HepG2 (cell line): ENCODE measurements at regions not wholly inside any gene's neighbourhood (a gene's known extent, or its start where the extent isn't known, plus 50 kb on each side); places are given as distances from the start of the nearest gene placed in this dataset.

Experiments
- ATAC-seq: fragments of 200-7000 bp; cut with Tn5 transposase; 3 replicates; pipeline ENCODE4 v1.9.1; 2020; ENCODE audit warnings: mild to moderate bottlenecking, moderate library complexity
- BruUV-seq: library from RNA; stranded (reverse); fragments of 400-500 nt; replicated peaks from 2 replicates; lab custom pipeline; 2021; lab: Mats Ljungman, UMichigan
- CTCF ChIA-PET: fragments of 300-600 bp; formaldehyde crosslinking; extraction: SDS; loops from one replicate; lab custom pipeline; 2021; ENCODE audit warnings: low total read pairs, inconsistent platforms, low intra/inter-chr PET ratio; lab: Yijun Ruan, JAX
- POLR2A ChIA-PET: fragments of 350-600 bp; sonication (Branson Sonifier 250); formaldehyde crosslinking; loops from one replicate; lab custom pipeline; 2020; ENCODE audit warnings: antibody characterized with exemption, inconsistent platforms; lab: Yijun Ruan, JAX
- DNase-seq: peaks from one replicate; pipeline ENCODE4 v3.0.0-alpha.2; 2015; ENCODE audit warnings: low spot score
- FAIRE-seq: peaks from 3 replicates; lab custom pipeline; 2011; peaks lifted over from hg19 to GRCh38; lab: Jason Lieb, UNC
- H2AFZ ChIP-seq: one replicate; pipeline ENCODE4 v1.6.1; 2011; ENCODE audit warnings: low read length, inconsistent platforms
- H3K27ac ChIP-seq: fragments of 300-600 bp; 3 replicates; pipeline ENCODE4 v1.8.0; 2011; ENCODE audit warnings: mixed run types, mild to moderate bottlenecking, mixed read lengths, low read length, inconsistent platforms; ENCODE audit not compliant: insufficient read depth; ENCODE audit errors: extremely low read length
- H3K27me3 ChIP-seq, 2 experiments: fragments of 200-600 bp in 1 of 2; 2 replicates in 1 of 2; 3 replicates in 1 of 2; pipeline versions ENCODE4 v1.6.0 to v1.8.0; 2011; ENCODE audit warnings: low read length in 2 of 2, mild to moderate bottlenecking in 2 of 2, moderate library complexity in 2 of 2, inconsistent platforms in 1 of 2; ENCODE audit not compliant: insufficient read depth in 2 of 2, control insufficient read depth in 1 of 2
- H3K36me3 ChIP-seq, 2 experiments: fragments of 200-600 bp in 1 of 2; replicated peaks in 1 of 2; 2 replicates in 1 of 2; 3 replicates in 1 of 2; pipeline versions ENCODE4 v1.5.1 to v1.8.0; 2011; ENCODE audit warnings: low read length in 2 of 2, inconsistent platforms in 1 of 2; ENCODE audit not compliant: insufficient read depth in 2 of 2, control insufficient read depth in 1 of 2
- H3K4me1 ChIP-seq: 2 replicates; pipeline ENCODE4 v1.5.1; 2012; ENCODE audit warnings: low read length, inconsistent platforms; ENCODE audit not compliant: insufficient read depth
- H3K4me2 ChIP-seq: 2 replicates; pipeline ENCODE4 v1.6.0; 2011; ENCODE audit warnings: low read depth, low read length, inconsistent platforms
- H3K4me3 ChIP-seq, 3 experiments: fragments of 200-600 bp in 1 of 3; sonication (generic), shearing (Covaris generic) in 1 of 3; replicated peaks in 1 of 3; 2 replicates each; pipeline ENCODE4 v1.5.1; 2011 to 2016; ENCODE audit warnings: low read length in 3 of 3, inconsistent platforms in 2 of 3, low read depth in 2 of 3, mild to moderate bottlenecking in 2 of 3, control low read depth in 1 of 3, mixed read lengths in 1 of 3; ENCODE audit not compliant: insufficient read depth in 1 of 3
- H3K79me2 ChIP-seq: one replicate; pipeline ENCODE4 v1.6.1; 2011; ENCODE audit warnings: low read length, inconsistent platforms; ENCODE audit not compliant: insufficient read depth
- H3K9ac ChIP-seq: 2 replicates; pipeline ENCODE4 v1.6.0; 2011; ENCODE audit warnings: mild to moderate bottlenecking, low read depth, low read length, inconsistent platforms; ENCODE audit not compliant: insufficient read depth
- H3K9me3 ChIP-seq: 2 replicates; pipeline ENCODE4 v1.5.1; 2012; ENCODE audit warnings: mild to moderate bottlenecking, low read length
- H4K20me1 ChIP-seq: 2 replicates; pipeline ENCODE4 v1.6.0; 2011; ENCODE audit warnings: inconsistent platforms, mild to moderate bottlenecking, low read length, moderate library complexity; ENCODE audit not compliant: insufficient read depth
- ATAD3A ChIP-seq: sonication (generic); formaldehyde crosslinking; IDR thresholded peaks from 2 replicates; pipeline ENCODE4 v1.4.0; 2020; ENCODE audit warnings: missing genetic modification reagents
- HNF4G ChIP-seq, 2 experiments: sonication (generic) in 1 of 2; formaldehyde crosslinking in 1 of 2; IDR thresholded peaks; 2 replicates each; pipeline versions ENCODE4 v1.4.0 to v1.6.1; 2011 to 2020; ENCODE audit warnings: borderline replicate concordance in 2 of 2, low read depth in 2 of 2, mild to moderate bottlenecking in 2 of 2, low read length in 1 of 2, missing genetic modification reagents in 1 of 2, moderate library complexity in 1 of 2
- ZMAT3 ChIP-seq: sonication (generic); formaldehyde crosslinking; conservative IDR thresholded peaks from 2 replicates; pipeline ENCODE4 v1.7.0; 2021; ENCODE audit warnings: missing genetic modification reagents
- ZNF292 ChIP-seq: sonication (generic); formaldehyde crosslinking; IDR thresholded peaks from 2 replicates; pipeline ENCODE4 v1.8.1; 2022; ENCODE audit warnings: mild to moderate bottlenecking, low read depth, missing genetic modification reagents, borderline replicate concordance
- ZNF430 ChIP-seq: sonication (generic); formaldehyde crosslinking; IDR thresholded peaks from 2 replicates; pipeline ENCODE4 v1.9.0; 2021; ENCODE audit warnings: mild to moderate bottlenecking, missing genetic modification reagents
- ZNF564 ChIP-seq: sonication (generic); formaldehyde crosslinking; IDR thresholded peaks from 2 replicates; pipeline ENCODE4 v1.8.1; 2023; ENCODE audit warnings: mild to moderate bottlenecking, missing genetic modification reagents
- WGBS: methylation state at CpG from one replicate; pipeline ENCODE4 v1.1.6; 2017; ENCODE audit warnings: low lambda C conversion rate; 5-methylcytosine and 5-hydroxymethylcytosine counted together
- in situ Hi-C: cut with HindIII; loops from 2 replicates; pipeline ENCODE4 v1.10.0; 2017; ENCODE audit warnings: low pct_unique_long_range_greater_than_20kb; ENCODE audit not compliant: extremely low pct_ligation_motif_present
- intact Hi-C: fragments of 100-400 bp; cut with micrococcal nuclease; formaldehyde crosslinking; loops from one replicate; pipeline ENCODE4 v1.10.0; 2022; ENCODE audit not compliant: unreplicated experiment
- TF ChIP-seq, protein P1 (sequence below): sonication (generic); formaldehyde crosslinking; IDR thresholded peaks from 2 replicates; pipeline ENCODE4 v1.5.1; 2020; ENCODE audit warnings: missing genetic modification reagents, mild to moderate bottlenecking, borderline replicate concordance
- TF ChIP-seq, protein P2 (sequence below): sonication (generic); formaldehyde crosslinking; conservative IDR thresholded peaks from 2 replicates; pipeline ENCODE4 v1.4.0; 2020; ENCODE audit warnings: missing genetic modification reagents

DNA sequence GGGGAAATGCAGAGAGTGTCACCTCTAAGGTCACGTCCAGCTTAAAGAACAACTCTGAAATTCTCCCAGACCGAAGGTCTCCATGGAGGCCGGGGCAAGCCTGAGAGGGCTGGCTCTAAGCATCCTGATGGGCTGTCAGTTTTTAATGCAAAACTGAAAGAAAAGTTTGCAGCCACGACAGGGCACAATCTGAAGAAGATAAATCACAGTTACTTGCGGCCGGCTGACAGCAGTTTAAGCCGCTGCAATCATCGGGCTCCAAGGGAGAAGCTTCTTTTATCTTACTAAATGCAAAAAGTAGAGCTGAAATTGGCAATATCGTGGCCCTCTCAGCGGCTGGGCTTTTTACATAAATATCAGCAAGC is 168.8 kb downstream of the CYLD start (continued):
- TF ChIP-seq, protein P1, sequence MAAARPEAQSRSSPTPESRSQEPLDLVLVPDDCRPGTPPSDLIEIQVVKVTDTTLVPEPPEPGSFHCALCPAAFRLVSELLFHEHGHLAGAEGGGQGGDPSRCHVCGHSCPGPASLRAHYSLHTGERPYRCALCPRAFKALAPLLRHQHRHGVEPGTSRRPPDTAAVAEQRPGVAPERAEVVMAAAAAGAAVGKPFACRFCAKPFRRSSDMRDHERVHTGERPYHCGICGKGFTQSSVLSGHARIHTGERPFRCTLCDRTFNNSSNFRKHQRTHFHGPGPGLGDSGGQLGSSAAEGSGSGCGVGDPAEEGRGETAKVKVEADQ (CRISPR knock-in tag) = no peak
- no peak for TF ChIP-seq ZNF430 (CRISPR knock-in tag)
- TF ChIP-seq, all 625 proteins: peak for 0

DNA sequence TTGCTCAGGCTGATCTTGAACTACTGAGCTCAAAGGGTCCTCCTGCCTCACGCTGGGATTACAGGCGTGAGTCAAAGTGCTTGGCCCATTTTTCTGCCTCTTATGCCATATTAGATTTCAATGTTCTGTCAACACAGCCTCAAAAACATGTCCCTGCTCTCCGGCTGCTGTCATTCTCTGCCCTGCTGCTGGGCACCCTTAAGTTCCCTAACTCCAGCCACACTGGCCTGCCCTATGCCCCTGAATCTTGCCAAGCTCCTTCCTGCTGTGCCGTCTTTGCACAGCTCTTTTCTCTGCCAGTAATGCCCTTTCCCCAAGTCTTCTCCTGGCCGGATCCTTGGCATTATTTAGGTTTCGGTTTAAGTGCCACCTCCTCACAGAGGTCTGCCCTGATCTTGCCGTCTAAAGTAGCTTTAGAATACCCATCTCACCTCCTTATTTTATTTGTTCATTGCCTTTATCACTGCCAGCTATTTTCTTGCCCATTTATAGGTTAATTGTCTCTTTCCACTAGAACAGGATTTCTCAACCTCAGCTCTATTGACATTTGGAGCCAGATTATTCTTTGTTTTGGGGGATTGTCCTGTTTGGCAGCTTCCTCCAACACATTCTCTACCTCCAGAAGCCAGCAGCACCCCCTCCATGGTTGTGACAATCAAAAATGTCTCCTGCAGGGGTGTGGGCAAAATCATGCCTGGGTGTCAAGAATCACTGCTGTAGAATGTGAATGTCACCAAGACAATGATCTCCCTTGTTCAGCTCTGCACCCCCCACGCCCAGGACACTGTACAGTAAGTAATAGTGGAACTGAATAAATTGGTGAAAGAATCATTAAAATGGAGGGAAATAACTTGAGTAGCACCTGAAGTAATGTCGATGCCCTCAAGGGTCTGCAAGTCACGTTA is 168.2 kb downstream of the CYLD start:
- in situ Hi-C loops (no loop called here), intact Hi-C loops (no loop called here)
- TF ChIP-seq ZMAT3 (no peak), ZNF564 (CRISPR knock-in tag) (no peak), ATAD3A (CRISPR knock-in tag) (no peak), ZNF292 (CRISPR knock-in tag) (no peak), HNF4G (IDR thresholded peaks at IDR 0.05; ENCODE audit: borderline replicate concordance, low read depth, low read length) (no peak), HNF4G (CRISPR knock-in tag; IDR thresholded peaks at IDR 0.05; ENCODE audit: borderline replicate concordance, low read depth) (no peak)
- TF ChIP-seq, protein P2, sequence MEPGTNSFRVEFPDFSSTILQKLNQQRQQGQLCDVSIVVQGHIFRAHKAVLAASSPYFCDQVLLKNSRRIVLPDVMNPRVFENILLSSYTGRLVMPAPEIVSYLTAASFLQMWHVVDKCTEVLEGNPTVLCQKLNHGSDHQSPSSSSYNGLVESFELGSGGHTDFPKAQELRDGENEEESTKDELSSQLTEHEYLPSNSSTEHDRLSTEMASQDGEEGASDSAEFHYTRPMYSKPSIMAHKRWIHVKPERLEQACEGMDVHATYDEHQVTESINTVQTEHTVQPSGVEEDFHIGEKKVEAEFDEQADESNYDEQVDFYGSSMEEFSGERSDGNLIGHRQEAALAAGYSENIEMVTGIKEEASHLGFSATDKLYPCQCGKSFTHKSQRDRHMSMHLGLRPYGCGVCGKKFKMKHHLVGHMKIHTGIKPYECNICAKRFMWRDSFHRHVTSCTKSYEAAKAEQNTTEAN (CRISPR knock-in tag) = no peak
- ATAC-seq (no peak), DNase-seq (no peak), FAIRE-seq (no peak)
- Histone ChIP-seq H3K4me2 (no peak overlapping the region), H4K20me1 (no peaks in the 10 kb centered on the region), H3K4me1 (no peaks in the 10 kb centered on the region), H3K4me3 (no peak overlapping the region), H3K27ac (no peak overlapping the region), H3K79me2 (no peaks in the 10 kb centered on the region), H3K9me3 (no peaks in the 10 kb centered on the region), H3K9ac (no peak overlapping the region), H3K36me3 (no peaks in the 10 kb centered on the region), H3K27me3 (peaks cover 2 to 26% of the 10 kb centered on the region in 2 experiments; a peak in 2 of 5 replicates), H2AFZ (no peak overlapping the region)
- 30% methylated on average over 10 of the region's 10 CpGs for WGBS
- POLR2A ChIA-PET = no interaction called here
- CTCF ChIA-PET = no interaction called here
- no TSS peak for BruUV-seq
